BLaER1 treated with 17β-estradiol and CSF1 and Interleukin-3, amounts not matched to agents 10 nM and 100 nM (cell line): ENCODE measurements at regions not wholly inside any gene's neighbourhood (a gene's known extent, or its start where the extent isn't known, plus 50 kb on each side); places are given as distances from the start of the nearest gene placed in this dataset.
A peak's percentile ranks its signal among the peaks of the same experiment; 100 is the strongest.

Experiments used
- H3K27ac ChIP-seq, 11 experiments: shearing (Covaris generic); formaldehyde crosslinking; 2 replicates each; pipeline ENCODE4 v1.8.1; 2022
- H3K27me3 ChIP-seq, 11 experiments: shearing (Covaris generic); formaldehyde crosslinking; 2 replicates each; pipeline ENCODE4 v1.8.1; 2022
- H3K36me3 ChIP-seq, 11 experiments: shearing (Covaris generic); formaldehyde crosslinking; 2 replicates each; pipeline ENCODE4 v1.8.1; 2022
- H3K4me1 ChIP-seq, 10 experiments: shearing (Covaris generic); formaldehyde crosslinking; 2 replicates each; pipeline ENCODE4 v1.8.1; 2022
- H3K4me2 ChIP-seq, 11 experiments: shearing (Covaris generic); formaldehyde crosslinking; 2 replicates each; pipeline ENCODE4 v1.8.1; 2022
- H3K4me3 ChIP-seq, 10 experiments: shearing (Covaris generic); formaldehyde crosslinking; 2 replicates each; pipeline ENCODE4 v1.8.1; 2022
- H3K9ac ChIP-seq, 11 experiments: shearing (Covaris generic); formaldehyde crosslinking; 2 replicates each; pipeline ENCODE4 v1.8.1; 2022
- H3K9me3 ChIP-seq, 11 experiments: shearing (Covaris generic); formaldehyde crosslinking; replicated peaks in 1 of 11; 2 replicates each; pipeline ENCODE4 v1.8.1; 2022
- H4K20me1 ChIP-seq, 11 experiments: shearing (Covaris generic); formaldehyde crosslinking; 2 replicates each; pipeline ENCODE4 v1.8.1; 2022
- Cebpa-rat ChIP-seq, 11 experiments: shearing (Covaris generic); IDR thresholded peaks; 2 replicates each; pipeline ENCODE4 v1.8.1; 2022

GRCh38 chr4:36835246-36835645 is 409.3 kb upstream of the NWD2 start:
- H3K27ac ChIP-seq: no peak overlapping the region
- H3K9ac ChIP-seq: no peak overlapping the region
- H3K4me3 ChIP-seq: no peak overlapping the region
- H3K4me1 ChIP-seq: peaks cover 0 to 9% (median 0%) of the 10 kb centered on the region in 10 experiments; a peak in 6 of 20 replicates
- TF ChIP-seq Cebpa-rat (IDR thresholded peaks at IDR 0.05): no peak
- H3K27me3 ChIP-seq: no peaks in the 10 kb centered on the region
- no peaks in the 10 kb centered on the region for H3K36me3 ChIP-seq
- no peaks in the 10 kb centered on the region for H3K9me3 ChIP-seq
- H3K4me2 ChIP-seq: peak overlapping the region in 4 of 11 experiments; percentile 8 to 32 (median 26); a peak in 6 of 22 replicates
- no peaks in the 10 kb centered on the region for H4K20me1 ChIP-seq

- Histone ChIP-seq H4K20me1 (no peaks in the 10 kb centered on the region), H3K27me3 (no peaks in the 10 kb centered on the region), H3K4me2 (peak overlapping the region; percentile 44 to 77 (median 60)), H3K9ac (peak overlapping the region in 1 of 11 experiments; percentile 54; a peak in 3 of 22 replicates), H3K4me1 (peaks cover 11 to 21% (median 16%) of the 10 kb centered on the region in 10 experiments), H3K9me3 (no peaks in the 10 kb centered on the region), H3K27ac (peak overlapping the region; percentile 27 to 66 (median 58); a peak in 19 of 22 replicates), H3K4me3 (no peak overlapping the region), H3K36me3 (no peaks in the 10 kb centered on the region)
- no peak for TF ChIP-seq Cebpa-rat (IDR thresholded peaks at IDR 0.05)
These were observed 402.8 kb upstream of the NWD2 start for GRCh38 chr4:36841583-36842326.

DNA sequence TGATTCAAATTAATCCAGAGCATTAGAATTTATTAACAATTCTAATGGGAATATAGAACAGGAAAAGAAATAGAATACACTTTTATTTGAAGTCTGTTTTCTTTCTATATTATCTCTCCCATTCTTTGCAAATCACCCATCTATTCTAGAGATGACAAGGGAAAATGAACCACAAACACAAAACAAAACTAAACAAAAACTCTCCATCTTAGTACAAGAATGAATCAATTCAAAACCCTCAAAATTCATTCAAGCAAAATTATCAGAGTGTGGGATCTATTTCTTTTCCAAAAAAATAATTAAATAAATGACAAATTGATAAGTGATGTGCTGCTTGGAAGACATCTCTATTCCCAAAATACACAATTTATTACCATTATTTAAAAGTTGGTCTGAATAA is 400.1 kb upstream of the NWD2 start:
- no peak for TF ChIP-seq Cebpa-rat (IDR thresholded peaks at IDR 0.05)
- Histone ChIP-seq H4K20me1 (no peaks in the 10 kb centered on the region), H3K4me3 (no peak overlapping the region), H3K27me3 (no peaks in the 10 kb centered on the region), H3K27ac (no peak overlapping the region), H3K9ac (no peak overlapping the region), H3K4me2 (no peak overlapping the region), H3K36me3 (no peaks in the 10 kb centered on the region), H3K9me3 (no peaks in the 10 kb centered on the region), H3K4me1 (peaks cover 11 to 21% (median 16%) of the 10 kb centered on the region in 10 experiments)

DNA sequence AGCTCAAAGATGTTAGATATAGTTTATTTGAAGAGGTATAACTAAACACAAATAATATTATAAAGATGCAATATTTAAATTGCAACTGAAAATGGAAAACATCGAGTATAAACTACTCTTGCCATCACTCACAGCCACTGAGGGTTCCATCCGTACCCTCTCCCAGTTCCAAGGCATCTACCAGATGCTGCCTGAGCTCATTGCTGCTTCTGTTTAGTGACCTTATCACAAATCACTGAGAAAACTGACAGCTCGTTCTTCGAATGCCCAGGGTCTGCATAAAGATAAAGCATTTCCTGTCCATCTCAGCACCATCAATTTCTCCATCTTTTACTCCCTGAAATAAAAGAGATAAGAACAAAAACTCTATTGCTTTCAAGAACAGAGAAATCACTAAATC is 391.7 kb upstream of the NWD2 start:
- no peaks in the 10 kb centered on the region for H3K9me3 ChIP-seq
- H3K27me3 ChIP-seq: no peaks in the 10 kb centered on the region
- no peak for TF ChIP-seq Cebpa-rat (IDR thresholded peaks at IDR 0.05)
- H4K20me1 ChIP-seq: no peaks in the 10 kb centered on the region
- H3K4me2 ChIP-seq: no peak overlapping the region
- H3K9ac ChIP-seq: no peak overlapping the region
- no peak overlapping the region for H3K4me3 ChIP-seq
- no peak overlapping the region for H3K27ac ChIP-seq
- no peaks in the 10 kb centered on the region for H3K4me1 ChIP-seq
- no peaks in the 10 kb centered on the region for H3K36me3 ChIP-seq

- H3K4me3 ChIP-seq: no peak overlapping the region
- no peaks in the 10 kb centered on the region for H4K20me1 ChIP-seq
- H3K27ac ChIP-seq: no peak overlapping the region
- no peaks in the 10 kb centered on the region for H3K36me3 ChIP-seq
- TF ChIP-seq Cebpa-rat (IDR thresholded peaks at IDR 0.05): no peak
- no peak overlapping the region for H3K4me2 ChIP-seq
- H3K9me3 ChIP-seq: peaks cover 0 to 6% (median 0%) of the 10 kb centered on the region in 11 experiments; a peak in 2 of 22 replicates
- no peaks in the 10 kb centered on the region for H3K4me1 ChIP-seq
- no peaks in the 10 kb centered on the region for H3K27me3 ChIP-seq
- H3K9ac ChIP-seq: no peak overlapping the region
These were observed 390.0 kb upstream of the NWD2 start for GRCh38 chr4:36854554-36854953.

GRCh38 chr4:36863601-36864000 is 380.9 kb upstream of the NWD2 start:
- no peak overlapping the region for H3K9ac ChIP-seq
- no peak overlapping the region for H3K4me3 ChIP-seq
- H3K4me2 ChIP-seq: no peak overlapping the region
- no peaks in the 10 kb centered on the region for H4K20me1 ChIP-seq
- TF ChIP-seq Cebpa-rat (IDR thresholded peaks at IDR 0.05): no peak
- H3K27ac ChIP-seq: no peak overlapping the region
- H3K9me3 ChIP-seq: peaks cover 0 to 14% (median 5%) of the 10 kb centered on the region in 11 experiments; a peak in 6 of 22 replicates
- peaks cover 0 to 6% (median 0%) of the 10 kb centered on the region in 10 experiments; a peak in 4 of 20 replicates for H3K4me1 ChIP-seq
- no peaks in the 10 kb centered on the region for H3K27me3 ChIP-seq
- no peaks in the 10 kb centered on the region for H3K36me3 ChIP-seq

DNA sequence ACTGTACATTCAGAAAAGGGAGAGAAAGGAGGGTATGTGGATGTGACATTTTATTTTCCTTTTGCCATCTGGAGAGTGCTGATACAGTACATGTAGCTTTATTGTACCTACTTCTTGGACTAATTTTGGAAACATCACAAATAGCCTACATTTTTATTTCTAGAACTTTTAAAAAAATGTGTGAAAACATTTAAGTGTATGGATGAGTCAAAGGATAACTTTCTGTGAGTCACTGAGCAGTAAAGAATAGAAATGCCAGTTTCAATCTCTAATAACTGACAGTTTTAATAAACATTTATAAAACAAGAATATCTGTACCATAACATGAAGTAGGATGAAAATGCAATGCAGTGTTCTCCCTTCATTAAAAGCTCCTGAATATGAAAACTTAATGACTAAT is 374.4 kb upstream of the NWD2 start:
- H3K4me1 ChIP-seq: peaks cover 0 to 8% (median 0%) of the 10 kb centered on the region in 10 experiments; a peak in 1 of 20 replicates
- H3K4me2 ChIP-seq: no peak overlapping the region

DNA sequence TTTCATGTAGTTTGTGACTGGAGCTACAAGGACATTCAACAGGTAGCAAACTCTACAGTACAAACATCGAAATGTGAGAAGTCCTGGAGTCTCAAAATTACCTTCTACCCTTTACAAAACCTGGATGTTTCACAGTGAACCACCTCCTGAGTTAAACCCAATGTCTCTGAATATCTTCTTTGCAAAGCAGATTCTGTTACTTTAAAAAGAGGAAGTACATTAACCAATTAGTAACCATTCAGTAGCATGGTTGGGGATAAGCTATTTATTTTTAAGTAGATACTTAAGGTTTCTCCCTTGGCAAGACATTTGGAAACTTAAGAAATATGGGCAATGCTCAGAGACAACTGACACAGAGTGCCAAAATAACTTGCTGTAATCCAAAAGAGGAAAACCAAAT is 371.9 kb upstream of the NWD2 start:
- TF ChIP-seq Cebpa-rat (IDR thresholded peaks at IDR 0.05): no peak
- H3K27me3 ChIP-seq: no peaks in the 10 kb centered on the region
- peaks cover 0 to 26% (median 6%) of the 10 kb centered on the region in 11 experiments; a peak in 10 of 22 replicates for H3K9me3 ChIP-seq
- no peak overlapping the region for H3K4me3 ChIP-seq
- H3K4me2 ChIP-seq: 0 out of 22 replicates have a peak overlapping the region, but pooled peaks of 1 of the 11 experiments have one; percentile 3
- H3K4me1 ChIP-seq: peaks cover 0 to 8% (median 0%) of the 10 kb centered on the region in 10 experiments; a peak in 1 of 20 replicates
- H3K9ac ChIP-seq: no peak overlapping the region
- no peaks in the 10 kb centered on the region for H4K20me1 ChIP-seq
- no peak overlapping the region for H3K27ac ChIP-seq
- no peaks in the 10 kb centered on the region for H3K36me3 ChIP-seq

More for the DNA sequence above, 374.4 kb upstream of the NWD2 start:
- Histone ChIP-seq H3K4me3 (no peak overlapping the region), H3K27me3 (no peaks in the 10 kb centered on the region), H3K27ac (no peak overlapping the region), H3K9ac (no peak overlapping the region), H3K36me3 (no peaks in the 10 kb centered on the region), H4K20me1 (no peaks in the 10 kb centered on the region), H3K9me3 (peaks cover 0 to 7% (median 0%) of the 10 kb centered on the region in 11 experiments; a peak in 2 of 22 replicates)
- no peak for TF ChIP-seq Cebpa-rat (IDR thresholded peaks at IDR 0.05)

GRCh38 chr4:36884151-36884550 is 360.4 kb upstream of the NWD2 start:
- Histone ChIP-seq H3K9me3 (peaks cover 24 to 49% (median 42%) of the 10 kb centered on the region in 11 experiments), H3K4me1 (peaks cover 20 to 55% (median 44%) of the 10 kb centered on the region in 10 experiments), H3K27ac (peak overlapping the region in 9 of 11 experiments; percentile 13 to 73 (median 66); a peak in 18 of 22 replicates), H3K9ac (peak overlapping the region in 7 of 11 experiments; percentile 12 to 54 (median 39); a peak in 9 of 22 replicates), H3K4me2 (peak overlapping the region; percentile 4 to 87 (median 56); a peak in 21 of 22 replicates), H3K4me3 (peak overlapping the region in 2 of 10 experiments; percentile 19 to 24; a peak in 3 of 20 replicates), H3K27me3 (no peaks in the 10 kb centered on the region), H3K36me3 (peaks cover 0 to 23% (median 0%) of the 10 kb centered on the region in 11 experiments; a peak in 3 of 22 replicates), H4K20me1 (no peaks in the 10 kb centered on the region)
- no peak for TF ChIP-seq Cebpa-rat (IDR thresholded peaks at IDR 0.05)
